CD4-positive, alpha-beta T cell (primary cell): ENCODE measurements at regions not wholly inside any gene's neighbourhood (a gene's known extent, or its start where the extent isn't known, plus 50 kb on each side); places are given as distances from the start of the nearest gene placed in this dataset.

Experiments
- ATAC-seq: fragments of 200-7000 bp; cut with Tn5 transposase; one replicate; pipeline ENCODE4 v1.10.0; 2022; ENCODE audit warnings: mild to moderate bottlenecking; ENCODE audit not compliant: poor library complexity
- CTCF ChIA-PET: fragments of 350-600 bp; sonication (Branson Sonifier 250); formaldehyde crosslinking; loops from one replicate; lab custom pipeline; 2021; ENCODE audit warnings: antibody characterized with exemption, inconsistent platforms; lab: Charles Lee
- POLR2A ChIA-PET: fragments of 350-600 bp; sonication (Branson Sonifier 250); formaldehyde crosslinking; loops from one replicate; lab custom pipeline; 2021; ENCODE audit warnings: antibody characterized with exemption, inconsistent platforms; lab: Charles Lee
- DNase-seq, 14 experiments: peaks; one replicate each; pipeline ENCODE4 v3.0.0-alpha.2; 2013 to 2020; ENCODE audit warnings: mixed read lengths in 2 of 14
- H3K27ac ChIP-seq, 2 donors: one replicate each; pipeline versions ENCODE4 v1.5.1 to v1.7.0; 2013; ENCODE audit warnings: low read length in 2 of 2, low read depth in 1 of 2, mild to moderate bottlenecking in 1 of 2
- H3K27me3 ChIP-seq, 2 experiments: 1 replicate in 1 of 2; 2 replicates in 1 of 2; pipeline versions ENCODE4 v1.6.1 to v1.7.0; 2013; ENCODE audit warnings: low read length in 2 of 2, control low read depth in 1 of 2, mild to moderate bottlenecking in 1 of 2, moderate library complexity in 1 of 2; ENCODE audit not compliant: insufficient read depth in 2 of 2, control insufficient read depth in 1 of 2
- H3K36me3 ChIP-seq: one replicate; pipeline ENCODE4 v1.6.1; 2013; ENCODE audit warnings: low read length, control low read depth; ENCODE audit not compliant: insufficient read depth
- H3K4me1 ChIP-seq: one replicate; pipeline ENCODE4 v1.6.1; 2013; ENCODE audit warnings: low read length, control low read depth; ENCODE audit not compliant: insufficient read depth
- H3K4me3 ChIP-seq: one replicate; pipeline ENCODE4 v1.5.1; 2013; ENCODE audit warnings: mild to moderate bottlenecking, low read length, moderate library complexity
- H3K9me3 ChIP-seq, 2 experiments: 1 replicate in 1 of 2; 2 replicates in 1 of 2; pipeline versions ENCODE4 v1.6.1 to v1.7.0; 2013; ENCODE audit warnings: low read length in 2 of 2, mild to moderate bottlenecking in 2 of 2, control low read depth in 1 of 2, moderate library complexity in 1 of 2; ENCODE audit not compliant: control insufficient read depth in 1 of 2, insufficient read depth in 1 of 2
- H3K27ac Mint-ChIP-seq: one replicate; pipeline ENCODE4 v1.8.0; 2020; ENCODE audit warnings: mixed read lengths
- H3K27me3 Mint-ChIP-seq: one replicate; pipeline ENCODE4 v1.8.0; 2021; ENCODE audit warnings: mixed read lengths
- H3K36me3 Mint-ChIP-seq: one replicate; pipeline ENCODE4 v1.8.0; 2021; ENCODE audit warnings: low read depth, mixed read lengths
- H3K4me1 Mint-ChIP-seq: one replicate; pipeline ENCODE4 v1.8.0; 2021; ENCODE audit warnings: low read depth, mixed read lengths
- H3K4me3 Mint-ChIP-seq: one replicate; pipeline ENCODE4 v1.8.0; 2020; ENCODE audit warnings: mild to moderate bottlenecking, mixed read lengths
- H3K9me3 Mint-ChIP-seq: one replicate; pipeline ENCODE4 v1.8.0; 2020; ENCODE audit warnings: mixed read lengths
- CTCF ChIP-seq: fragments of 200-600 bp; IDR thresholded peaks from one replicate; pipeline ENCODE4 v1.8.0; 2022; ENCODE audit warnings: antibody characterized with exemption, mild to moderate bottlenecking
- intact Hi-C, 2 experiments: fragments of 100-400 bp; cut with DNase I in 1 of 2; cut with micrococcal nuclease in 1 of 2; formaldehyde crosslinking; loops; one replicate each; pipeline versions ENCODE4 v1.15.1 to v1.9.0; 2023 to 2025; cut with DNase I, micrococcal nuclease

- no peaks in the 10 kb centered on the region for H3K36me3 ChIP-seq
- Mint-ChIP-seq H3K27ac (no peak overlapping the region), H3K27me3 (no peaks in the 10 kb centered on the region), H3K36me3 (no peaks in the 10 kb centered on the region), H3K4me1 (peaks cover 4% of the 10 kb centered on the region), H3K9me3 (no peaks in the 10 kb centered on the region), H3K4me3 (no peak overlapping the region)
- H3K9me3 ChIP-seq = peaks cover 0 to 13% of the 10 kb centered on the region in 2 experiments
- H3K4me1 ChIP-seq = peaks cover under 1% of the 10 kb centered on the region
- H3K4me3 ChIP-seq = no peak overlapping the region
- no peak for TF ChIP-seq CTCF
- POLR2A ChIA-PET = no interaction called here
- CTCF ChIA-PET = no interaction called here
- ATAC-seq = no peak
- no peaks in the 10 kb centered on the region for H3K27me3 ChIP-seq
- DNase-seq = no peak
- intact Hi-C loops = no loop called here
- H3K27ac ChIP-seq = no peak overlapping the region
These were observed 242.1 kb upstream of the PITRM1 start for GRCh38 chr10:3414667-3415023.

- DNase-seq (no peak), ATAC-seq (no peak)
- Mint-ChIP-seq H3K27me3 (no peaks in the 10 kb centered on the region), H3K27ac (no peak overlapping the region), H3K9me3 (no peaks in the 10 kb centered on the region), H3K4me3 (no peak overlapping the region), H3K36me3 (no peaks in the 10 kb centered on the region), H3K4me1 (no peaks in the 10 kb centered on the region)
- Histone ChIP-seq H3K9me3 (peaks cover 0 to 13% of the 10 kb centered on the region in 2 experiments), H3K27ac (no peak overlapping the region), H3K36me3 (no peaks in the 10 kb centered on the region), H3K27me3 (no peaks in the 10 kb centered on the region), H3K4me3 (no peak overlapping the region), H3K4me1 (no peaks in the 10 kb centered on the region)
- CTCF ChIA-PET = no interaction called here
- POLR2A ChIA-PET = no interaction called here
- no peak for TF ChIP-seq CTCF
- intact Hi-C loops = no loop called here
These were observed 241.5 kb upstream of the PITRM1 start for GRCh38 chr10:3413937-3414666.

- CTCF ChIA-PET = no interaction called here
- H3K9me3 Mint-ChIP-seq = no peaks in the 10 kb centered on the region
These were observed 240.1 kb upstream of the PITRM1 start for GRCh38 chr10:3412646-3413045.

More at GRCh38 chr10:3412646-3413045, 240.1 kb upstream of the PITRM1 start:
- Histone ChIP-seq H3K4me3 (no peak overlapping the region), H3K36me3 (no peaks in the 10 kb centered on the region), H3K27me3 (no peaks in the 10 kb centered on the region), H3K27ac (no peak overlapping the region), H3K4me1 (peaks cover 4% of the 10 kb centered on the region), H3K9me3 (peaks cover 0 to 13% of the 10 kb centered on the region in 2 experiments)
- POLR2A ChIA-PET = no interaction called here
- Mint-ChIP-seq H3K27ac (no peak overlapping the region), H3K36me3 (no peaks in the 10 kb centered on the region), H3K4me1 (no peaks in the 10 kb centered on the region), H3K27me3 (no peaks in the 10 kb centered on the region), H3K4me3 (no peak overlapping the region)
- intact Hi-C loops = no loop called here
- DNase-seq = no peak
- TF ChIP-seq CTCF = no peak
- no peak for ATAC-seq
